GM19035 (cell line): ENCODE measurements at regions not wholly inside any gene's neighbourhood (a gene's known extent, or its start where the extent isn't known, plus 50 kb on each side); places are given as distances from the start of the nearest gene placed in this dataset.

Experiments used
- ATAC-seq: cut with Tn5 transposase; IDR thresholded peaks from one replicate; pipeline ENCODE4 v1.9.1; 2021; ENCODE audit not compliant: unreplicated experiment

- ATAC-seq: no peak
Measured at GRCh38 chr22:48786679-48786996, 1041.0 kb downstream of the BRD1 start.

GRCh38 chr22:48785792-48786678, 1041.6 kb downstream of the BRD1 start:
- ATAC-seq: no peak

GRCh38 chr22:48784701-48785503, 1042.8 kb downstream of the BRD1 start:
- no peak for ATAC-seq

- ATAC-seq: no peak
Measured at GRCh38 chr22:48783821-48784266, 1043.8 kb downstream of the BRD1 start.

GRCh38 chr22:48782811-48783511, 1044.7 kb downstream of the BRD1 start:
- no peak for ATAC-seq

GRCh38 chr22:48782326-48782725, 1045.3 kb downstream of the BRD1 start:
- no peak for ATAC-seq

- no peak for ATAC-seq
Measured at GRCh38 chr22:48781868-48782267, 1045.8 kb downstream of the BRD1 start.

GRCh38 chr22:48781391-48781790, 1046.3 kb downstream of the BRD1 start:
- ATAC-seq: no peak

- ATAC-seq: no peak
Measured at GRCh38 chr22:48780597-48781277, 1046.9 kb downstream of the BRD1 start.

- no peak for ATAC-seq
Measured at GRCh38 chr22:48779661-48780596, 1047.7 kb downstream of the BRD1 start.

GRCh38 chr22:48779211-48779643, 1048.4 kb downstream of the BRD1 start:
- ATAC-seq: no peak

GRCh38 chr22:48778308-48779195, 1049.1 kb downstream of the BRD1 start:
- no peak for ATAC-seq

- no peak for ATAC-seq
Measured at GRCh38 chr22:48772286-48772907, 1055.3 kb downstream of the BRD1 start.

- no peak for ATAC-seq
Measured at GRCh38 chr22:48765595-48765994, 1062.1 kb downstream of the BRD1 start.

GRCh38 chr22:48761546-48761945, 1066.1 kb downstream of the BRD1 start:
- ATAC-seq: no peak

GRCh38 chr22:48760481-48761390, 1066.9 kb downstream of the BRD1 start:
- ATAC-seq: no peak
